Hepatocyte (in vitro differentiated cells): ENCODE measurements at regions not wholly inside any gene's neighbourhood (a gene's known extent, or its start where the extent isn't known, plus 50 kb on each side); places are given as distances from the start of the nearest gene placed in this dataset.
A peak's percentile ranks its signal among the peaks of the same experiment; 100 is the strongest.

Source experiments
- DNase-seq: peaks from one replicate; pipeline ENCODE4 v3.0.0-alpha.2; 2016; ENCODE audit warnings: low spot score
- H2AFZ ChIP-seq: fragments of 200-600 bp; sonication (generic); 2 replicates; pipeline ENCODE4 v1.6.0; 2016; ENCODE audit warnings: antibody characterized with exemption, mild to moderate bottlenecking
- H3K27ac ChIP-seq: fragments of 200-600 bp; sonication (generic); 2 replicates; pipeline ENCODE4 v1.5.1; 2016; ENCODE audit warnings: mild to moderate bottlenecking
- H3K27me3 ChIP-seq: fragments of 200-600 bp; sonication (generic); 2 replicates; pipeline ENCODE4 v1.6.1; 2016
- H3K36me3 ChIP-seq: fragments of 200-600 bp; sonication (generic); replicated peaks from 2 replicates; pipeline ENCODE4 v1.5.1; 2016; ENCODE audit warnings: low read depth; ENCODE audit not compliant: insufficient read depth
- H3K4me1 ChIP-seq: fragments of 200-600 bp; sonication (generic); 2 replicates; pipeline ENCODE4 v1.5.1; 2016; ENCODE audit warnings: mild to moderate bottlenecking, moderate library complexity; ENCODE audit not compliant: insufficient read depth
- H3K4me2 ChIP-seq: fragments of 200-600 bp; sonication (generic); 2 replicates; pipeline ENCODE4 v1.6.0; 2016
- H3K4me3 ChIP-seq: fragments of 200-600 bp; sonication (generic); 2 replicates; pipeline ENCODE4 v1.5.1; 2016; ENCODE audit warnings: mild to moderate bottlenecking
- H3K79me2 ChIP-seq: fragments of 200-600 bp; sonication (generic); 2 replicates; pipeline ENCODE4 v1.6.0; 2017; ENCODE audit warnings: mild to moderate bottlenecking
- H3K9me2 ChIP-seq: fragments of 200-600 bp; sonication (generic); replicated peaks from 2 replicates; pipeline ENCODE4 v1.6.0; 2017; ENCODE audit warnings: mild to moderate bottlenecking; ENCODE audit not compliant: insufficient read depth
- H3K9me3 ChIP-seq: fragments of 200-600 bp; sonication (generic); 2 replicates; pipeline ENCODE4 v1.5.1; 2016; ENCODE audit warnings: low read depth, mild to moderate bottlenecking
- H4K20me1 ChIP-seq: fragments of 200-600 bp; sonication (generic); 2 replicates; pipeline ENCODE4 v1.6.0; 2016; ENCODE audit warnings: mild to moderate bottlenecking; ENCODE audit not compliant: insufficient read depth, poor library complexity, severe bottlenecking
- CTCF ChIP-seq: fragments of 200-600 bp; sonication (generic); IDR thresholded peaks from 2 replicates; pipeline ENCODE4 v1.5.1; 2016; ENCODE audit warnings: antibody characterized with exemption, mild to moderate bottlenecking; ENCODE audit not compliant: poor library complexity
- EZH2 ChIP-seq: fragments of 200-600 bp; sonication (generic); IDR thresholded peaks from 2 replicates; pipeline ENCODE4 v1.6.1; 2016; ENCODE audit warnings: antibody characterized with exemption, mild to moderate bottlenecking, borderline replicate concordance
- EZH2phosphoT487 ChIP-seq: fragments of 200-600 bp; sonication (generic); IDR thresholded peaks from one replicate; pipeline ENCODE4 v1.6.1; 2018; ENCODE audit warnings: antibody characterized with exemption, mild to moderate bottlenecking, low read depth, moderate library complexity; ENCODE audit not compliant: unreplicated experiment, severe bottlenecking
- WGBS: methylation state at CpG from one replicate; pipeline ENCODE4 v1.1.6; 2016; ENCODE audit warnings: low lambda C conversion rate; ENCODE audit errors: missing lambda C conversion rate; 5-methylcytosine and 5-hydroxymethylcytosine counted together

GRCh38 chr2:216281316-216281715, 91.0 kb downstream of the MARCHF4 start:
- Histone ChIP-seq H3K4me2 (no peak overlapping the region), H3K27ac (no peak overlapping the region), H3K36me3 (no peaks in the 10 kb centered on the region), H3K9me3 (no peaks in the 10 kb centered on the region), H3K4me1 (peaks cover 5% of the 10 kb centered on the region), H4K20me1 (no peaks in the 10 kb centered on the region), H3K4me3 (no peak overlapping the region), H2AFZ (no peak overlapping the region), H3K27me3 (no peaks in the 10 kb centered on the region), H3K79me2 (no peaks in the 10 kb centered on the region), H3K9me2 (no peaks in the 10 kb centered on the region)
- WGBS, result 93% methylated on average over 1 of the region's 1 CpG
- TF ChIP-seq EZH2 (no peak), EZH2phosphoT487 (no peak), CTCF (no peak)
- no peak for DNase-seq

- H3K4me3 ChIP-seq, result no peak overlapping the region
- H2AFZ ChIP-seq, result no peak overlapping the region
- H3K36me3 ChIP-seq, result no peaks in the 10 kb centered on the region
- 64% methylated on average over 3 of the region's 3 CpGs for WGBS
- peaks cover 3% of the 10 kb centered on the region for H3K4me1 ChIP-seq
- no peak overlapping the region for H3K4me2 ChIP-seq
- no peaks in the 10 kb centered on the region for H3K27me3 ChIP-seq
- H4K20me1 ChIP-seq, result no peaks in the 10 kb centered on the region
- DNase-seq, result peak; percentile 13
- H3K79me2 ChIP-seq, result no peaks in the 10 kb centered on the region
- H3K27ac ChIP-seq, result no peak overlapping the region
- TF ChIP-seq EZH2, result no peak
- TF ChIP-seq EZH2phosphoT487, result no peak
- no peak for TF ChIP-seq CTCF
- no peaks in the 10 kb centered on the region for H3K9me2 ChIP-seq
- no peaks in the 10 kb centered on the region for H3K9me3 ChIP-seq
Observed at GRCh38 chr2:216279459-216279858, 92.8 kb downstream of the MARCHF4 start.

- Histone ChIP-seq H3K27me3 (no peaks in the 10 kb centered on the region), H3K27ac (no peak overlapping the region), H3K79me2 (no peaks in the 10 kb centered on the region), H3K4me2 (no peak overlapping the region), H3K4me1 (peaks cover 3% of the 10 kb centered on the region), H3K4me3 (no peak overlapping the region), H2AFZ (no peak overlapping the region), H3K36me3 (no peaks in the 10 kb centered on the region), H3K9me2 (no peaks in the 10 kb centered on the region), H4K20me1 (no peaks in the 10 kb centered on the region), H3K9me3 (no peaks in the 10 kb centered on the region)
- TF ChIP-seq EZH2phosphoT487 (no peak), CTCF (no peak), EZH2 (no peak)
- WGBS, result 90% methylated on average over 5 of the region's 5 CpGs
- no peak for DNase-seq
Observed at GRCh38 chr2:216279031-216279430, 93.3 kb downstream of the MARCHF4 start.

- WGBS, result 94% methylated on average over 2 of the region's 2 CpGs
- H3K27ac ChIP-seq, result no peak overlapping the region
- H3K27me3 ChIP-seq, result peaks cover 12% of the 10 kb centered on the region
- H4K20me1 ChIP-seq, result no peaks in the 10 kb centered on the region
- no peaks in the 10 kb centered on the region for H3K79me2 ChIP-seq
- H3K4me1 ChIP-seq, result peaks cover 3% of the 10 kb centered on the region
- H3K36me3 ChIP-seq, result no peaks in the 10 kb centered on the region
- no peak overlapping the region for H3K4me3 ChIP-seq
- no peak overlapping the region for H2AFZ ChIP-seq
- no peaks in the 10 kb centered on the region for H3K9me2 ChIP-seq
- DNase-seq, result no peak
- TF ChIP-seq EZH2phosphoT487, result no peak
- no peak for TF ChIP-seq CTCF
- TF ChIP-seq EZH2, result no peak
- no peaks in the 10 kb centered on the region for H3K9me3 ChIP-seq
- no peak overlapping the region for H3K4me2 ChIP-seq
Observed at GRCh38 chr2:216275890-216276289, 96.4 kb downstream of the MARCHF4 start.
